GM12878 (cell line): ENCODE measurements at regions not wholly inside any gene's neighbourhood (a gene's known extent, or its start where the extent isn't known, plus 50 kb on each side); places are given as distances from the start of the nearest gene placed in this dataset.

Experiments used
- CBFB ChIP-seq: IDR thresholded peaks from 2 replicates; pipeline ENCODE4 v1.6.1; 2016; ENCODE audit warnings: antibody characterized with exemption, low read depth
- EZH2 ChIP-seq: IDR thresholded peaks from 2 replicates; pipeline ENCODE4 v1.6.1; 2012; ENCODE audit warnings: low read depth, mild to moderate bottlenecking, control low read depth, inconsistent platforms, low read length, borderline replicate concordance; ENCODE audit not compliant: control insufficient read depth
- POLR2A ChIP-seq: IDR thresholded peaks from 2 replicates; pipeline ENCODE4 v1.6.1; 2011; ENCODE audit warnings: low read depth, mild to moderate bottlenecking, low read length
- SMC3 ChIP-seq: IDR thresholded peaks from 2 replicates; pipeline ENCODE4 v1.6.1; 2011; ENCODE audit warnings: low read length, improper control_type of control experiment, borderline replicate concordance
- TF ChIP-seq, protein P1 (sequence below), 3 experiments: IDR thresholded peaks in 2 of 3; conservative IDR thresholded peaks in 1 of 3; 2 replicates each; pipeline ENCODE4 v1.5.1; 2011; ENCODE audit warnings: low read depth in 3 of 3, low read length in 3 of 3, mild to moderate bottlenecking in 3 of 3, control low read depth in 2 of 3, moderate library complexity in 2 of 3, inconsistent platforms in 1 of 3, mixed read lengths in 1 of 3; ENCODE audit not compliant: control insufficient read depth in 2 of 3, insufficient read depth in 1 of 3; ENCODE audit errors: extremely low read depth in 1 of 3

DNA sequence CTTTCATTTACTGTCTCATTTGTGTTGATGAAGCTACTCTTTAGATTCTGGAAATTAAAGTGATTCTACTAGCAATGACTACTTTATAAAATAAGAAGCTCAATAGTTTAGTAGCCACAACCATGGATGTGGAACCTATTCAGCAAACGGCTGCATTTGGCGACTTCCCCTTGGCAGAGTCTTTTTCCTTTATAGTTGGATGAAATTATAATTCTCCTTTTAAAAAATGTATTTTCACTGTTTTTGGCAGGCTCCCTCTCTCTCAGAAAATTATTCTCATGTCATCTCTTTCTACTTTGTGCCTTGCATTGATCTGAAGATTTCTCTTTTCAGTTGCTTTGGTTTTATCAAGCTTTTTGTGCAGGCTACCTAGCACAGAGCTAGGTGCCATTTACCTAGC, 50.6 kb upstream of the KCNN2 start:
- no peak for TF ChIP-seq SMC3
- no peak for TF ChIP-seq EZH2
- TF ChIP-seq, protein P1, sequence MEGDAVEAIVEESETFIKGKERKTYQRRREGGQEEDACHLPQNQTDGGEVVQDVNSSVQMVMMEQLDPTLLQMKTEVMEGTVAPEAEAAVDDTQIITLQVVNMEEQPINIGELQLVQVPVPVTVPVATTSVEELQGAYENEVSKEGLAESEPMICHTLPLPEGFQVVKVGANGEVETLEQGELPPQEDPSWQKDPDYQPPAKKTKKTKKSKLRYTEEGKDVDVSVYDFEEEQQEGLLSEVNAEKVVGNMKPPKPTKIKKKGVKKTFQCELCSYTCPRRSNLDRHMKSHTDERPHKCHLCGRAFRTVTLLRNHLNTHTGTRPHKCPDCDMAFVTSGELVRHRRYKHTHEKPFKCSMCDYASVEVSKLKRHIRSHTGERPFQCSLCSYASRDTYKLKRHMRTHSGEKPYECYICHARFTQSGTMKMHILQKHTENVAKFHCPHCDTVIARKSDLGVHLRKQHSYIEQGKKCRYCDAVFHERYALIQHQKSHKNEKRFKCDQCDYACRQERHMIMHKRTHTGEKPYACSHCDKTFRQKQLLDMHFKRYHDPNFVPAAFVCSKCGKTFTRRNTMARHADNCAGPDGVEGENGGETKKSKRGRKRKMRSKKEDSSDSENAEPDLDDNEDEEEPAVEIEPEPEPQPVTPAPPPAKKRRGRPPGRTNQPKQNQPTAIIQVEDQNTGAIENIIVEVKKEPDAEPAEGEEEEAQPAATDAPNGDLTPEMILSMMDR (IDR thresholded peaks at IDR 0.05 in 2 of 3, conservative IDR thresholded peaks at IDR 0.05 in 1 of 3; ENCODE audit: control insufficient read depth in 2 of 3, extremely low read depth in 1 of 3, insufficient read depth in 1 of 3, low read depth in 3 of 3, low read length in 3 of 3), result no peak
- no peak for TF ChIP-seq POLR2A
- no peak for TF ChIP-seq CBFB
